Neural cell (in vitro differentiated cells): ENCODE measurements at regions not wholly inside any gene's neighbourhood (a gene's known extent, or its start where the extent isn't known, plus 50 kb on each side); places are given as distances from the start of the nearest gene placed in this dataset.

Source experiments
- H2AFZ ChIP-seq: fragments of 200-600, 300-800 bp; sonication (generic), shearing (Covaris generic); 2 replicates; pipeline ENCODE4 v1.6.0; 2014; ENCODE audit warnings: low read depth, mild to moderate bottlenecking, antibody characterized with exemption, low read length, moderate library complexity
- H3F3A ChIP-seq: fragments of 200-600 bp; shearing (Covaris generic); 2 replicates; pipeline ENCODE4 v1.6.1; 2016; ENCODE audit warnings: mild to moderate bottlenecking, moderate library complexity, mixed read lengths, antibody characterized with exemption, low read length; ENCODE audit not compliant: insufficient read depth, poor library complexity, severe bottlenecking
- H3K27ac ChIP-seq: fragments of 200-600, 300-800 bp; sonication (generic), shearing (Covaris generic); 2 replicates; pipeline ENCODE4 v1.5.1; 2014; ENCODE audit warnings: mild to moderate bottlenecking, low read length, moderate library complexity
- H3K27me3 ChIP-seq: fragments of 300-800, 200-600 bp; sonication (generic), shearing (Covaris generic); 2 replicates; pipeline ENCODE4 v1.6.0; 2014; ENCODE audit warnings: mild to moderate bottlenecking, low read depth, low read length, moderate library complexity; ENCODE audit not compliant: insufficient read depth
- H3K36me3 ChIP-seq: fragments of 300-800, 200-600 bp; sonication (generic), shearing (Covaris generic); 2 replicates; pipeline ENCODE4 v1.5.1; 2014; ENCODE audit warnings: mild to moderate bottlenecking, antibody characterized with exemption, low read length, moderate library complexity; ENCODE audit not compliant: insufficient read depth
- H3K4me2 ChIP-seq: fragments of 300-800, 200-600 bp; sonication (generic), shearing (Covaris generic); 2 replicates; pipeline ENCODE4 v1.6.0; 2014; ENCODE audit warnings: mild to moderate bottlenecking, low read length
- H3K4me3 ChIP-seq: fragments of 300-800, 200-600 bp; sonication (generic), shearing (Covaris generic); 2 replicates; pipeline ENCODE4 v1.5.1; 2014; ENCODE audit warnings: mild to moderate bottlenecking, low read length, moderate library complexity
- H3K79me2 ChIP-seq: fragments of 200-600 bp; shearing (Covaris generic); replicated peaks from 2 replicates; pipeline ENCODE4 v1.6.0; 2014; ENCODE audit warnings: mild to moderate bottlenecking, low read length, moderate library complexity; ENCODE audit not compliant: insufficient read depth
- H3K9ac ChIP-seq: fragments of 300-800, 200-600 bp; sonication (generic), shearing (Covaris generic); 2 replicates; pipeline ENCODE4 v1.6.1; 2016; ENCODE audit warnings: mild to moderate bottlenecking, low read length, mixed read lengths
- H3K9me2 ChIP-seq: fragments of 200-600 bp; shearing (Covaris generic); 2 replicates; pipeline ENCODE4 v1.6.1; 2016; ENCODE audit warnings: mild to moderate bottlenecking, low read length, mixed read lengths; ENCODE audit not compliant: insufficient read depth
- H3K9me3 ChIP-seq: fragments of 200-600, 300-800 bp; sonication (generic), shearing (Covaris generic); 2 replicates; pipeline ENCODE4 v1.6.1; 2016; ENCODE audit warnings: mild to moderate bottlenecking, mixed run types, low read length, moderate library complexity, mixed read lengths
- H4K20me1 ChIP-seq: fragments of 200-600 bp; shearing (Covaris generic); 2 replicates; pipeline ENCODE4 v1.6.1; 2016; ENCODE audit warnings: mild to moderate bottlenecking, mixed run types; ENCODE audit not compliant: insufficient read depth
- EP300 ChIP-seq: fragments of 450-650 bp; conservative IDR thresholded peaks from 2 replicates; pipeline ENCODE4 v1.6.1; 2014; ENCODE audit warnings: antibody characterized with exemption, mild to moderate bottlenecking, moderate library complexity; ENCODE audit not compliant: poor library complexity, severe bottlenecking
- EZH2 ChIP-seq: fragments of 200-600, 300-800 bp; shearing (Covaris generic), sonication (generic); IDR thresholded peaks from 2 replicates; pipeline ENCODE4 v1.6.1; 2014; ENCODE audit warnings: antibody characterized with exemption, low read length, borderline replicate concordance, mild to moderate bottlenecking; ENCODE audit not compliant: insufficient read depth, poor library complexity, severe bottlenecking
- MXI1 ChIP-seq: fragments of 450-650 bp; conservative IDR thresholded peaks from 2 replicates; pipeline ENCODE4 v1.6.1; 2014; ENCODE audit warnings: antibody characterized with exemption, mild to moderate bottlenecking; ENCODE audit not compliant: poor library complexity, severe bottlenecking
- POLR2AphosphoS5 ChIP-seq: IDR thresholded peaks from 2 replicates; pipeline ENCODE4 v1.6.1; 2012
- RAD21 ChIP-seq: fragments of 450-650 bp; conservative IDR thresholded peaks from 2 replicates; pipeline ENCODE4 v1.6.1; 2014; ENCODE audit warnings: antibody characterized with exemption, mild to moderate bottlenecking, moderate library complexity
- SMC3 ChIP-seq: fragments of 450-650 bp; conservative IDR thresholded peaks from 2 replicates; pipeline ENCODE4 v1.6.1; 2014; ENCODE audit warnings: antibody characterized with exemption, mild to moderate bottlenecking, moderate library complexity; ENCODE audit not compliant: poor library complexity
- TAF1 ChIP-seq: IDR thresholded peaks from 2 replicates; pipeline ENCODE4 v1.6.1; 2012; ENCODE audit warnings: low read depth
- TF ChIP-seq, protein P1 (sequence below): IDR thresholded peaks from 2 replicates; pipeline ENCODE4 v1.6.1; 2012; ENCODE audit warnings: borderline replicate concordance
- TF ChIP-seq, protein P2 (sequence below): fragments of 450-650 bp; IDR thresholded peaks from 2 replicates; pipeline ENCODE4 v1.5.1; 2014; ENCODE audit warnings: antibody characterized with exemption, mild to moderate bottlenecking, moderate library complexity; ENCODE audit not compliant: poor library complexity, severe bottlenecking

DNA sequence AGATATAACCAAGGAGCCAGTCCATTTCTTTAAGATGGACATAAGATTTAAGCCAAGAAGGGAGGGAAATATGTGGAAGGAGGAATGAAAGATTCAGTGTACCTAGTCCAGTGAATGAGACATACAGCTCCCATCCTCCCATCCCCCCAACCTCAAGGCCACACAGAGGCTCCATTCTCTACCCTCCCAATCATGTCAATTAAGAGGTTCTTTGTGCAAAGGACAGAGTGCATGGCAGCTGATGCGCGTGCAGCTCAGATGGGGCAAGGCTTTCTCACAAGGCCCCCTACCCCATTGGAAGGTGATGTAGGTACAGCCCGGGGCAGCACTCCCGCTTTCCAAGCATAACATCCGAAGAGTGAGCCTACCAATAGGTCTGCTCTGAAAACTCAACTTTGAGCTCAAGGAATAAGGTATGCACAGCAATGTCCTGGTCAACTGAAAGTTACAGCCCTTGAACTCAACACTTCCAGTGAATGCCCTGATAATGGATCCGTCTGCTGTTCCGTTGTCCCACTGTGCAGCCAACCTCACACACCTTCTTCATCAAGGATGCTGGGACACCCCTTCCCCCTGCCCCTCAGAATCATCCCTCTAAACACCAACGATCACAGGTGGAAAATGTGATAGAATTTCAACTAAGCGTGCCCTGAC, 458.1 kb downstream of the SOX9 start:
- no peak overlapping the region for H3K9ac ChIP-seq
- H3F3A ChIP-seq = no peaks in the 10 kb centered on the region
- H3K27ac ChIP-seq = no peak overlapping the region
- no peak overlapping the region for H2AFZ ChIP-seq
- no peak overlapping the region for H3K4me3 ChIP-seq
- H3K9me3 ChIP-seq = no peaks in the 10 kb centered on the region
- H3K4me2 ChIP-seq = no peak overlapping the region
- H3K36me3 ChIP-seq = no peaks in the 10 kb centered on the region
- TF ChIP-seq POLR2AphosphoS5 (no peak), MXI1 (no peak), RAD21 (no peak), EZH2 (no peak), EP300 (no peak), SMC3 (no peak), TAF1 (no peak)
- TF ChIP-seq, protein P1, sequence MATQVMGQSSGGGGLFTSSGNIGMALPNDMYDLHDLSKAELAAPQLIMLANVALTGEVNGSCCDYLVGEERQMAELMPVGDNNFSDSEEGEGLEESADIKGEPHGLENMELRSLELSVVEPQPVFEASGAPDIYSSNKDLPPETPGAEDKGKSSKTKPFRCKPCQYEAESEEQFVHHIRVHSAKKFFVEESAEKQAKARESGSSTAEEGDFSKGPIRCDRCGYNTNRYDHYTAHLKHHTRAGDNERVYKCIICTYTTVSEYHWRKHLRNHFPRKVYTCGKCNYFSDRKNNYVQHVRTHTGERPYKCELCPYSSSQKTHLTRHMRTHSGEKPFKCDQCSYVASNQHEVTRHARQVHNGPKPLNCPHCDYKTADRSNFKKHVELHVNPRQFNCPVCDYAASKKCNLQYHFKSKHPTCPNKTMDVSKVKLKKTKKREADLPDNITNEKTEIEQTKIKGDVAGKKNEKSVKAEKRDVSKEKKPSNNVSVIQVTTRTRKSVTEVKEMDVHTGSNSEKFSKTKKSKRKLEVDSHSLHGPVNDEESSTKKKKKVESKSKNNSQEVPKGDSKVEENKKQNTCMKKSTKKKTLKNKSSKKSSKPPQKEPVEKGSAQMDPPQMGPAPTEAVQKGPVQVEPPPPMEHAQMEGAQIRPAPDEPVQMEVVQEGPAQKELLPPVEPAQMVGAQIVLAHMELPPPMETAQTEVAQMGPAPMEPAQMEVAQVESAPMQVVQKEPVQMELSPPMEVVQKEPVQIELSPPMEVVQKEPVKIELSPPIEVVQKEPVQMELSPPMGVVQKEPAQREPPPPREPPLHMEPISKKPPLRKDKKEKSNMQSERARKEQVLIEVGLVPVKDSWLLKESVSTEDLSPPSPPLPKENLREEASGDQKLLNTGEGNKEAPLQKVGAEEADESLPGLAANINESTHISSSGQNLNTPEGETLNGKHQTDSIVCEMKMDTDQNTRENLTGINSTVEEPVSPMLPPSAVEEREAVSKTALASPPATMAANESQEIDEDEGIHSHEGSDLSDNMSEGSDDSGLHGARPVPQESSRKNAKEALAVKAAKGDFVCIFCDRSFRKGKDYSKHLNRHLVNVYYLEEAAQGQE = no peak
- TF ChIP-seq, protein P2, sequence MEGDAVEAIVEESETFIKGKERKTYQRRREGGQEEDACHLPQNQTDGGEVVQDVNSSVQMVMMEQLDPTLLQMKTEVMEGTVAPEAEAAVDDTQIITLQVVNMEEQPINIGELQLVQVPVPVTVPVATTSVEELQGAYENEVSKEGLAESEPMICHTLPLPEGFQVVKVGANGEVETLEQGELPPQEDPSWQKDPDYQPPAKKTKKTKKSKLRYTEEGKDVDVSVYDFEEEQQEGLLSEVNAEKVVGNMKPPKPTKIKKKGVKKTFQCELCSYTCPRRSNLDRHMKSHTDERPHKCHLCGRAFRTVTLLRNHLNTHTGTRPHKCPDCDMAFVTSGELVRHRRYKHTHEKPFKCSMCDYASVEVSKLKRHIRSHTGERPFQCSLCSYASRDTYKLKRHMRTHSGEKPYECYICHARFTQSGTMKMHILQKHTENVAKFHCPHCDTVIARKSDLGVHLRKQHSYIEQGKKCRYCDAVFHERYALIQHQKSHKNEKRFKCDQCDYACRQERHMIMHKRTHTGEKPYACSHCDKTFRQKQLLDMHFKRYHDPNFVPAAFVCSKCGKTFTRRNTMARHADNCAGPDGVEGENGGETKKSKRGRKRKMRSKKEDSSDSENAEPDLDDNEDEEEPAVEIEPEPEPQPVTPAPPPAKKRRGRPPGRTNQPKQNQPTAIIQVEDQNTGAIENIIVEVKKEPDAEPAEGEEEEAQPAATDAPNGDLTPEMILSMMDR = no peak
- no peaks in the 10 kb centered on the region for H3K9me2 ChIP-seq
- H3K79me2 ChIP-seq = no peaks in the 10 kb centered on the region
- H3K27me3 ChIP-seq = no peaks in the 10 kb centered on the region
- no peaks in the 10 kb centered on the region for H4K20me1 ChIP-seq

DNA sequence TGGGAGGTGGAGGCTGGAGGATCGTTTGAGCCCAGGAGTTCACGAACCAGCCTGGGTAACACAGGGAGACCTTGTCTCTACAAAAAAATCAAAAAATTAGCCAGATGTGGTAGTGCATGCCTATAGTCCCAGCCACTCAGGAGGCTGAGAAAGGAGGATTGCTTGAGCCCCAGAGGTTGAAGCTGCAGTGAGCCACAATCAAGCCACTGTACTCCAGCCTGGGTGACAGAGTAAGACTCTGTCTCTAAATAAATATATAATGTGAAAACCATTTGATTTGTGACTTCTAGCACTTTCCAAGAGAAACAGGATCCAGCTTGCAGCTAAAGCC, 459.1 kb downstream of the SOX9 start:
- Histone ChIP-seq H3F3A (no peaks in the 10 kb centered on the region), H3K79me2 (no peaks in the 10 kb centered on the region), H3K4me2 (no peak overlapping the region), H2AFZ (no peak overlapping the region), H3K9me2 (no peaks in the 10 kb centered on the region), H3K36me3 (no peaks in the 10 kb centered on the region), H3K9me3 (no peaks in the 10 kb centered on the region), H3K27ac (no peak overlapping the region), H3K9ac (no peak overlapping the region), H4K20me1 (no peaks in the 10 kb centered on the region), H3K4me3 (no peak overlapping the region), H3K27me3 (no peaks in the 10 kb centered on the region)
- TF ChIP-seq SMC3 = no peak
- TF ChIP-seq EP300 = no peak
- no peak for TF ChIP-seq MXI1
